ENCODE measurements at regions not wholly inside any gene's neighbourhood (a gene's known extent, or its start where the extent isn't known, plus 50 kb on each side); places are given as distances from the start of the nearest gene placed in this dataset.

DNA sequence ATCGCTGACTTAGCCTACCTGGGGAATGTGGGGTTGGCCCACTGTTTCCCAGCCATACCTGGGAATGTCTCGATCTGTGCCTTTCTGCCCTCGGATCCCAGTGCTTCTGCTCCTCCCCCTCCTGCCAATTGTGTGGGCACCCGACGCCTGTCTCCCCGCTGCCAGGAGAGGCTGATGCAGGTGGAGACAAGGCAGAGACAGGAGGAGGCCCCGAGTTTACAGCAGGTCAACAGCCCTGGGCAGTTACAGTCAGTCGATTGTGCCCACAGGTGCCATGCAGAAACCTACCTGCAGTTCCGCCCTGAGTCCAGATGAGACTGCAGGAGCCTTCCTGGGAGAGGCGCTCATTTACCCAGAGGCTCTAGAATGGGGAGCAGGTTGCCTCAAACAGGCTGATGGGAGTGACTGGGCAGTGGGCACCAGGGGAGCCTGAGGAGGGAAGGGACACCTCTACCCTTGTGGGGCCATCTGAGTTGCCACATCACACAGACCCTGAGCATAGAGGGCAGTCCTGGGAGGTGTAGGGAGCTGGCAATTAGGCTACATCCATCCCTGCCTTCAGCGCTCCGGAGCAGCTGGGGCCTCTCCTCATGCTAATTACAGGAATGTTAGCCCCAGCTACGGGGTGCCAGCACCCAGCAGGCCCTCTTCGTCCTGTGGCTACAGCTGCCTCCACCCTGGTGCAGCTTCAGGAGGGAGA is 300.1 kb downstream of the NDUFA10 start:
- Histone ChIP-seq H3K27ac (ENCODE audit: control insufficient read depth, insufficient read depth, low read length) (no peak overlapping the region), H3K9me1 (ENCODE audit: control insufficient read depth, extremely low read depth, insufficient read depth, low read length) (no peaks in the 10 kb centered on the region), H3K4me2 (ENCODE audit: control insufficient read depth, extremely low read depth, insufficient read depth, low read depth, low read length) (no peak overlapping the region), H3K4me3 (ENCODE audit: control insufficient read depth in 2 of 3, extremely low read depth in 1 of 3, insufficient read depth in 2 of 3, low read depth in 1 of 3, low read length in 3 of 3) (no peak overlapping the region), H2AFZ (ENCODE audit: control insufficient read depth, low read length) (no peak overlapping the region), H3K27me3 (ENCODE audit: control insufficient read depth, extremely low read depth, insufficient read depth, low read length) (peaks cover 15% of the 10 kb centered on the region), H3K9ac (ENCODE audit: control insufficient read depth, extremely low read depth, insufficient read depth, low read length) (no peak overlapping the region), H4K20me1 (ENCODE audit: control insufficient read depth, extremely low read depth, insufficient read depth, low read length) (no peaks in the 10 kb centered on the region), H3K36me3 (ENCODE audit: control insufficient read depth in 2 of 2, extremely low read depth in 1 of 2, insufficient read depth in 2 of 2, low read length in 2 of 2) (no peaks in the 10 kb centered on the region), H3K4me1 (ENCODE audit: control insufficient read depth, extremely low read depth, insufficient read depth, low read length) (no peaks in the 10 kb centered on the region), H3K9me3 (ENCODE audit: control insufficient read depth, low read depth, low read length) (peaks cover 2% of the 10 kb centered on the region), H3K79me2 (ENCODE audit: control insufficient read depth, insufficient read depth, low read length) (no peaks in the 10 kb centered on the region)
- no peak for TF ChIP-seq EZH2 (IDR thresholded peaks at IDR 0.05; ENCODE audit: low read length)
- TF ChIP-seq, protein P1, sequence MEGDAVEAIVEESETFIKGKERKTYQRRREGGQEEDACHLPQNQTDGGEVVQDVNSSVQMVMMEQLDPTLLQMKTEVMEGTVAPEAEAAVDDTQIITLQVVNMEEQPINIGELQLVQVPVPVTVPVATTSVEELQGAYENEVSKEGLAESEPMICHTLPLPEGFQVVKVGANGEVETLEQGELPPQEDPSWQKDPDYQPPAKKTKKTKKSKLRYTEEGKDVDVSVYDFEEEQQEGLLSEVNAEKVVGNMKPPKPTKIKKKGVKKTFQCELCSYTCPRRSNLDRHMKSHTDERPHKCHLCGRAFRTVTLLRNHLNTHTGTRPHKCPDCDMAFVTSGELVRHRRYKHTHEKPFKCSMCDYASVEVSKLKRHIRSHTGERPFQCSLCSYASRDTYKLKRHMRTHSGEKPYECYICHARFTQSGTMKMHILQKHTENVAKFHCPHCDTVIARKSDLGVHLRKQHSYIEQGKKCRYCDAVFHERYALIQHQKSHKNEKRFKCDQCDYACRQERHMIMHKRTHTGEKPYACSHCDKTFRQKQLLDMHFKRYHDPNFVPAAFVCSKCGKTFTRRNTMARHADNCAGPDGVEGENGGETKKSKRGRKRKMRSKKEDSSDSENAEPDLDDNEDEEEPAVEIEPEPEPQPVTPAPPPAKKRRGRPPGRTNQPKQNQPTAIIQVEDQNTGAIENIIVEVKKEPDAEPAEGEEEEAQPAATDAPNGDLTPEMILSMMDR (optimal IDR thresholded peaks at IDR 0.05 in 1 of 3, IDR thresholded peaks at IDR 0.05 in 1 of 3, conservative IDR thresholded peaks at IDR 0.05 in 1 of 3; ENCODE audit: extremely low read depth in 1 of 3, insufficient read depth in 2 of 3, low read length in 3 of 3): no peak
- DNase-seq (ENCODE audit: low read depth, low spot score) (no peak), FAIRE-seq (no peak)
- dilution Hi-C loops (cut with MboI; ENCODE audit: extremely low pct_ligation_motif_present, low sequenced_read_pairs): no loop called here

DNA sequence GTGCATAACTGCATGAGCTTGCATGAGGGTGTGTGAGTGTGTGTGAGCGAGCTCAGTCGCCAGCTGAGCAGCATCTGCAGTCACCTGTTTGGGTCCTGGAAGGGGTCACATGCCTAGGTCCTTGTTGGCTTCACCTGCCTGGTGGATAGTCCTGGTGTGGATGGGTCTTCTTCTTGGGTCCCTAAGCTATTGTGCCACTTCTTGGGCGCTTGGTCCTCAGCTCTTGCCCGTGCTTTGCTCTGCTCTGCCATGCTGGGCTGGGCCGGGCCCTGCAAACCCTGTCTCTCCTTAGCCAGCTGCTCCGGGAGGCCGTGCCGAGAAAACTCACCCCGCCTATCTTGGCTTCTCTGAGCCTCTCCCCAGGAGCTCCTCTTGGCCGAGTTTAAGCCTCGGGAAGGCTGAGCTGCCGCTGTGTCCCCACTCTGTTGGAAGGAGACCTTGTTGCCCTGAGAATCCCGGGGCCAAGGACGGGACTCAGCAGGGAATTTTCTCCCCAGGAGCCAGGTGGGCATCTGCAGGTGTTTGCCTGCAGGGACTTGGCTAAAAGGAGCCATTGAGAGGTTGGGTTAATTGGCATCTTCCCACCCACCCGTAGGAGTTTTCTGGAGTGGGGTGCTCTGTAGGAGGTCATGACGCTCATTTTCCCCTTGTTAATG is 300.8 kb downstream of the NDUFA10 start:
- Histone ChIP-seq H4K20me1 (ENCODE audit: control insufficient read depth, extremely low read depth, insufficient read depth, low read length) (no peaks in the 10 kb centered on the region), H3K27ac (ENCODE audit: control insufficient read depth, insufficient read depth, low read length) (no peak overlapping the region), H3K9ac (ENCODE audit: control insufficient read depth, extremely low read depth, insufficient read depth, low read length) (no peak overlapping the region), H2AFZ (ENCODE audit: control insufficient read depth, low read length) (no peak overlapping the region), H3K27me3 (ENCODE audit: control insufficient read depth, extremely low read depth, insufficient read depth, low read length) (peaks cover 15% of the 10 kb centered on the region), H3K4me3 (ENCODE audit: control insufficient read depth in 2 of 3, extremely low read depth in 1 of 3, insufficient read depth in 2 of 3, low read depth in 1 of 3, low read length in 3 of 3) (no peak overlapping the region), H3K4me1 (ENCODE audit: control insufficient read depth, extremely low read depth, insufficient read depth, low read length) (no peaks in the 10 kb centered on the region), H3K9me1 (ENCODE audit: control insufficient read depth, extremely low read depth, insufficient read depth, low read length) (no peaks in the 10 kb centered on the region), H3K36me3 (ENCODE audit: control insufficient read depth in 2 of 2, extremely low read depth in 1 of 2, insufficient read depth in 2 of 2, low read length in 2 of 2) (no peaks in the 10 kb centered on the region), H3K4me2 (ENCODE audit: control insufficient read depth, extremely low read depth, insufficient read depth, low read depth, low read length) (no peak overlapping the region), H3K9me3 (ENCODE audit: control insufficient read depth, low read depth, low read length) (peaks cover 3% of the 10 kb centered on the region), H3K79me2 (ENCODE audit: control insufficient read depth, insufficient read depth, low read length) (no peaks in the 10 kb centered on the region)
- no peak for DNase-seq (ENCODE audit: low read depth, low spot score)
- TF ChIP-seq EZH2 (IDR thresholded peaks at IDR 0.05; ENCODE audit: low read length): no peak
- TF ChIP-seq, protein P1 (optimal IDR thresholded peaks at IDR 0.05 in 1 of 3, IDR thresholded peaks at IDR 0.05 in 1 of 3, conservative IDR thresholded peaks at IDR 0.05 in 1 of 3; ENCODE audit: extremely low read depth in 1 of 3, insufficient read depth in 2 of 3, low read length in 3 of 3): no peak
- FAIRE-seq: no peak
- dilution Hi-C loops (cut with MboI; ENCODE audit: extremely low pct_ligation_motif_present, low sequenced_read_pairs): no loop called here

Data from keratinocyte (primary cell).